HG02943 (cell line): ENCODE measurements at regions not wholly inside any gene's neighbourhood (a gene's known extent, or its start where the extent isn't known, plus 50 kb on each side); places are given as distances from the start of the nearest gene placed in this dataset.

ENCODE experiments used
- ATAC-seq: cut with Tn5 transposase; IDR thresholded peaks from one replicate; pipeline ENCODE4 v1.9.1; 2021; ENCODE audit warnings: mild to moderate bottlenecking, low read depth, moderate library complexity; ENCODE audit not compliant: unreplicated experiment

- no peak for ATAC-seq
These were observed 471.9 kb upstream of the HS6ST1 start for GRCh38 chr2:128790541-128791001.

- ATAC-seq = no peak
These were observed 472.7 kb upstream of the HS6ST1 start for GRCh38 chr2:128791120-128791984.

DNA sequence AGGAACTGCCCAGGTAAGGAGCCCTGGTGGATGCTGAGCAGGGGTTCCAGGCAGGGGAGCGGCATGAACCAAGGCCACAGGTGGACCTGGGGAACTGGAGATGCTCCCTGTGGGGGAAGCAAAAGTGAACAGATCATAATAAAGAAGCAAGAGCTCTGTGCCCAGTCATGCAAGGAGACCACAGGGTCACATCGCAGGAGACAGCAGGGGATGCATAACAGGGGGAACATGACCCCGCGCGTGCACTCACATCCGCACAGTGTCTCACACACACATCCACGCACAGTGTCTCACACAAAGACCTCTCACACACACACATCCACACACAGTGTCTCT, 473.3 kb upstream of the HS6ST1 start:
- ATAC-seq = no peak

GRCh38 chr2:128792476-128793054, 473.9 kb upstream of the HS6ST1 start:
- ATAC-seq = no peak

DNA sequence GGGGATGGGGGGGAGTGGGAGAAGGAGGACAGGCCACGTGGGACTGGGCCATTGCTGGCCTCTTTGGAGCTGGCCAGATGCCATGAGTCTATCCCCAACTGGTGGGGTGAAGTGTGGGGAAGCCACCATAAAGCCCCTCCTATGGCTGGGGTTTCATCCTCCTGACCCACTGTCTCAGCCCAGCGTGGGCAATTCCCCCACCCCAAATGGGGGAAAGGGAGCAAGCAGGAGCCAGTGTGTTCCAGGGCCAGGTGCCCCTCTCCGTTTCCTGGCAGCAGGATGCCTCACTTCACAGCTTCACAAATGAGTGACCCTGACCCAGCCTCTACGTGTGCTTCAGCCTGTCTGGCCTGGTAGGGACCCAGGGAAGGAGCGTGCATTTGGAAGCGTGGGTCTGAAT, 474.7 kb upstream of the HS6ST1 start:
- ATAC-seq = no peak

DNA sequence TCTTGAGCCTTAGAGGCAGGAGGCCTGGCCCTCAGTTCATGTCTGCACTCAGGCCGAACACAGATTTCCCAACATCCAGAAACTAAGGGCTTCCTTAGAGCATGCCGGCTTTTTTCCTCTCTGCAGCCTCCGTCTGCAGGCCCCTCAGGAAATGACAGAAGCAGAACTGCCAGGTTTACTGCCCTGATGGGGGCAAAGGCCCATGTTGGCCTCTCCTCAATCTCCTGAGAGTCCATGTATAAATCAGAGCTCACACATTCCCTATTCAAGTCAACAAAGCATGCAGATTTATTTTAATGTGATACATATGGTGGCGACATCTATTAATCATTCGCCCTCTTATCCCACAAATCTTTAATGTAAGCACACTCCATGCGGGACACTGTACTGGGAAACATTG, 475.6 kb upstream of the HS6ST1 start:
- ATAC-seq = no peak

DNA sequence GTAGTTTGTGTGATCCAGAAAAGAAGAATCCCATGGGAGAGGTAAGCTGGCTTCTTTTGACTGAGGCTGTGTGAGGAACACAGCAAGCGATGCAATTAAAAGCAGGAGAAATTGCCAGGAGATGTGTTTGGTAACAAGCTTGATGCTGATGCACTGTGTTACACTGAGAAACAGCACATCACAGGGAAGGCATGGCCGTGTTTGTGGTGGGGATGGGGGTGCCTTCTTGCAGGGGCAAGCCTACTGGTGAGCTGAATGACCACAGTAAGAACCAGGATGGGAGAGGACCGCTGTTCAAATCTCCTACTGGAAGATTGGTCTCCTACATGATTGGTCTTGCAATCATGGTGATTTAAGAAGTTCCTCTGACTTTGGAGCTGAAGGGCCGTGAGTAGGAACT, 477.7 kb upstream of the HS6ST1 start:
- ATAC-seq = no peak

- no peak for ATAC-seq
These were observed 478.4 kb upstream of the HS6ST1 start for GRCh38 chr2:128797092-128797491.

DNA sequence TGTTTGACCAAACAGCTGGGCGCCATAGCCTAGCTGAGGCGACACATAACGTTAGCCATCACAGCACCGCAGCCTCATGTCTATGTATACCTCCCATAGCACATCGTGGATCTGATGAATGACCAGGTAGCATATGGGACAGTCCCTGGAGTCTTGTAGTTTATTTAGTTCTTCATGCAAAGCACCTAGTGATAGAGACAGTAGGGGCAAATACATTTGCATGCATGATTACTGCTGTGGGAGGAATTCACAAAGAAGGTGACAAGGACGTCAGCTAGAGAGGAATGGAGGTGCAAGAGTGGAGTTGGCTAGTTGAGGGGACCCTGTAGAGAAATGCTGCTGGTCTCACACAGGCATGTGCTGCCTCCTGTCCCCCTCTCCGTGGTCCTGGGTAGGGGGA, 478.9 kb upstream of the HS6ST1 start:
- ATAC-seq = peak; percentile 11

DNA sequence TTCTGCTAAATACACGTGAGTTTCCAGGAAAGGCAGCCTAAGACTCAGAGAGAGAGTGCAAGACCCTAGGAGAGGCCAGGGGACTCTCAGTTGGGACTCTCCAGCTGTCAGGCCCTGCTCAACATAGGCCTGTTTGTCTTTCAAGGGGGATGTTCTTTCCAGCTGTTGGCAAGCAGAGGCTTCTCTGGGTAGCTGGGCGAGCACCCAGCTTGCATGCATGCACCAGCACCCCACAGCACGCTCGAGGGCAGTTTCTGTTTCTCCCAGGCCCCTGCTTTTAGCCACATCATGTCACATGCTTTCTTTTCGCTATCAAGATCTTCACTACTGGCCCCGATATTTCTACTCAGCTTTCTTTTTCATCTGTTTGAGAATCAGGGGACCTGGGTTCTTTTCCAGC, 479.3 kb upstream of the HS6ST1 start:
- peak; percentile 60 for ATAC-seq

- ATAC-seq = no peak
These were observed 480.0 kb upstream of the HS6ST1 start for GRCh38 chr2:128798502-128799283.

- no peak for ATAC-seq
These were observed 480.6 kb upstream of the HS6ST1 start for GRCh38 chr2:128799284-128799552.

- ATAC-seq = no peak
These were observed 481.1 kb upstream of the HS6ST1 start for GRCh38 chr2:128799730-128800129.

- ATAC-seq = no peak
These were observed 482.9 kb upstream of the HS6ST1 start for GRCh38 chr2:128801576-128801975.

DNA sequence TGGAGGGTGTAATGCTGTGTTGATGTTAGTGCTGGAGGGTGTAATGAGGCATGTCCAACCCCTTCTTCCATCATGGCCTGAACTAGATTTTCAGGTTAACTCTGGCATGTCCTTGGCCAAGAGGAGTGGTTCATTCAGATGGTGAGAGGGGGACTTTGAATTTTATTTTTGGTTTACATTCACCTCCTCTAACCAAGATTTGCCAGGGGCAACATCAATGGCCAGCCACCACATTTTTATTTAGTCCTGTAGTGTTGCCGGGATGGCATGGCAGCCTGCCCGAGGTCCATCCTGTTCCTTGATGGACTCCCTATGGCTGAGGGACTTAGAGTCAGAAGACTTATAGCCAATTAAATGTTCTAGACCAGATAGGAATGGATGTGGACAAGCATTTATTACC, 484.6 kb upstream of the HS6ST1 start:
- ATAC-seq = no peak

- ATAC-seq = no peak
These were observed 486.6 kb upstream of the HS6ST1 start for GRCh38 chr2:128805237-128805636.

GRCh38 chr2:128805918-128806317, 487.2 kb upstream of the HS6ST1 start:
- ATAC-seq = no peak

- ATAC-seq = no peak
These were observed 488.6 kb upstream of the HS6ST1 start for GRCh38 chr2:128807317-128807716.

GRCh38 chr2:128808462-128809258, 490.0 kb upstream of the HS6ST1 start:
- ATAC-seq = no peak

GRCh38 chr2:128809259-128809636, 490.6 kb upstream of the HS6ST1 start:
- ATAC-seq = no peak

DNA sequence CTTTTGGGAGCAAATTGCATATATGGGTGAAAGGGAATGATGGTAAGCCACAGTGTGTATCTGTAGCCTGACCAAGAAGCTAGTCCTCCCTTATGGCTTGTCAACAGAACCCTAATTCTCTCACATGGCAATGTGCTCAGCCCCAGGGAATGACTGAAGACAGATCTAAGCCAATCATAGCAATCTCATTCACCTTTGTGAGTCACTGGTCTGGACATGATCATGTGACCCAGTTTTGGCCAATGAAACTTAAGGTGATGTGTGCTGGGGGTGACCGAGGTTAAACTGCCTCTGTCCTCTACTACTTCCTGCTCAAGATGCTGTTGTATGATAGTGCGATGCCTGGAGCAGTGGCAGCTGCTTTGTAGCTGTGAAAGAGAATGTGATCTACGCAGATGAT, 491.2 kb upstream of the HS6ST1 start:
- ATAC-seq = no peak
